ENCODE measurements at regions not wholly inside any gene's neighbourhood (a gene's known extent, or its start where the extent isn't known, plus 50 kb on each side); places are given as distances from the start of the nearest gene placed in this dataset.

GRCh38 chr11:106475181-106475580 lies 397.7 kb downstream of the AASDHPPT start:
- H3K27me3 ChIP-seq (replicated peaks; ENCODE audit: insufficient read depth, low read depth, low read length, poor library complexity) = peaks cover 9% of the 10 kb centered on the region
- H3K4me3 ChIP-seq (ENCODE audit: low read depth, low read length, poor library complexity, severe bottlenecking) = no peak overlapping the region
- H3K36me3 ChIP-seq (ENCODE audit: insufficient read depth, low read length, poor library complexity, severe bottlenecking) = no peaks in the 10 kb centered on the region
- BruUV-seq (replicated peaks) = no TSS peak
- H3K9me3 ChIP-seq (ENCODE audit: low read depth, low read length, poor library complexity, severe bottlenecking) = no peaks in the 10 kb centered on the region
- ChIA-PET POLR2A (ENCODE audit: low non-redundant PET) (no interaction called here), CTCF (no interaction called here)
- H3K4me1 ChIP-seq (ENCODE audit: insufficient read depth, low read length, poor library complexity, severe bottlenecking) = no peaks in the 10 kb centered on the region
- no peak overlapping the region for H3K27ac ChIP-seq (ENCODE audit: low read depth, low read length, poor library complexity, severe bottlenecking)
- intact Hi-C loops (cut with micrococcal nuclease; ENCODE audit: unreplicated experiment) = no loop called here
- no peak for DNase-seq (ENCODE audit: low spot score)
- no peak for TF ChIP-seq EZH2 (IDR thresholded peaks at IDR 0.05; ENCODE audit: borderline replicate concordance, low read depth, low read length, poor library complexity, severe bottlenecking)
- TF ChIP-seq, protein P1, sequence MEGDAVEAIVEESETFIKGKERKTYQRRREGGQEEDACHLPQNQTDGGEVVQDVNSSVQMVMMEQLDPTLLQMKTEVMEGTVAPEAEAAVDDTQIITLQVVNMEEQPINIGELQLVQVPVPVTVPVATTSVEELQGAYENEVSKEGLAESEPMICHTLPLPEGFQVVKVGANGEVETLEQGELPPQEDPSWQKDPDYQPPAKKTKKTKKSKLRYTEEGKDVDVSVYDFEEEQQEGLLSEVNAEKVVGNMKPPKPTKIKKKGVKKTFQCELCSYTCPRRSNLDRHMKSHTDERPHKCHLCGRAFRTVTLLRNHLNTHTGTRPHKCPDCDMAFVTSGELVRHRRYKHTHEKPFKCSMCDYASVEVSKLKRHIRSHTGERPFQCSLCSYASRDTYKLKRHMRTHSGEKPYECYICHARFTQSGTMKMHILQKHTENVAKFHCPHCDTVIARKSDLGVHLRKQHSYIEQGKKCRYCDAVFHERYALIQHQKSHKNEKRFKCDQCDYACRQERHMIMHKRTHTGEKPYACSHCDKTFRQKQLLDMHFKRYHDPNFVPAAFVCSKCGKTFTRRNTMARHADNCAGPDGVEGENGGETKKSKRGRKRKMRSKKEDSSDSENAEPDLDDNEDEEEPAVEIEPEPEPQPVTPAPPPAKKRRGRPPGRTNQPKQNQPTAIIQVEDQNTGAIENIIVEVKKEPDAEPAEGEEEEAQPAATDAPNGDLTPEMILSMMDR (conservative IDR thresholded peaks at IDR 0.05; ENCODE audit: low read depth, low read length) = no peak

- H3K27me3 ChIP-seq (replicated peaks; ENCODE audit: insufficient read depth, low read depth, low read length, poor library complexity) = peaks cover 4% of the 10 kb centered on the region
- no peaks in the 10 kb centered on the region for H3K4me1 ChIP-seq (ENCODE audit: insufficient read depth, low read length, poor library complexity, severe bottlenecking)
- no peaks in the 10 kb centered on the region for H3K36me3 ChIP-seq (ENCODE audit: insufficient read depth, low read length, poor library complexity, severe bottlenecking)
- no peak overlapping the region for H3K4me3 ChIP-seq (ENCODE audit: low read depth, low read length, poor library complexity, severe bottlenecking)
- no peaks in the 10 kb centered on the region for H3K9me3 ChIP-seq (ENCODE audit: low read depth, low read length, poor library complexity, severe bottlenecking)
- no peak for TF ChIP-seq EZH2 (IDR thresholded peaks at IDR 0.05; ENCODE audit: borderline replicate concordance, low read depth, low read length, poor library complexity, severe bottlenecking)
- TF ChIP-seq, protein P1 (conservative IDR thresholded peaks at IDR 0.05; ENCODE audit: low read depth, low read length) = no peak
- BruUV-seq (replicated peaks) = no TSS peak
- CTCF ChIA-PET = no interaction called here
- intact Hi-C loops (cut with micrococcal nuclease; ENCODE audit: unreplicated experiment) = no loop called here
- POLR2A ChIA-PET (ENCODE audit: low non-redundant PET) = no interaction called here
- no peak for DNase-seq (ENCODE audit: low spot score)
- no peak overlapping the region for H3K27ac ChIP-seq (ENCODE audit: low read depth, low read length, poor library complexity, severe bottlenecking)
Measured at GRCh38 chr11:106477776-106478175, 400.3 kb downstream of the AASDHPPT start.

- Histone ChIP-seq H3K4me3 (ENCODE audit: low read depth, low read length, poor library complexity, severe bottlenecking) (no peak overlapping the region), H3K36me3 (ENCODE audit: insufficient read depth, low read length, poor library complexity, severe bottlenecking) (no peaks in the 10 kb centered on the region), H3K27ac (ENCODE audit: low read depth, low read length, poor library complexity, severe bottlenecking) (no peak overlapping the region), H3K9me3 (ENCODE audit: low read depth, low read length, poor library complexity, severe bottlenecking) (no peaks in the 10 kb centered on the region), H3K27me3 (replicated peaks; ENCODE audit: insufficient read depth, low read depth, low read length, poor library complexity) (peaks cover 2% of the 10 kb centered on the region), H3K4me1 (ENCODE audit: insufficient read depth, low read length, poor library complexity, severe bottlenecking) (no peaks in the 10 kb centered on the region)
- BruUV-seq (replicated peaks) = no TSS peak
- DNase-seq (ENCODE audit: low spot score) = no peak
- ChIA-PET CTCF (no interaction called here), POLR2A (ENCODE audit: low non-redundant PET) (no interaction called here)
- intact Hi-C loops (cut with micrococcal nuclease; ENCODE audit: unreplicated experiment) = no loop called here
- TF ChIP-seq, protein P1 (conservative IDR thresholded peaks at IDR 0.05; ENCODE audit: low read depth, low read length) = no peak
- no peak for TF ChIP-seq EZH2 (IDR thresholded peaks at IDR 0.05; ENCODE audit: borderline replicate concordance, low read depth, low read length, poor library complexity, severe bottlenecking)
Measured at GRCh38 chr11:106479646-106480045, 402.2 kb downstream of the AASDHPPT start.

All from A673 (cell line).